ENCODE measurements at regions not wholly inside any gene's neighbourhood (a gene's known extent, or its start where the extent isn't known, plus 50 kb on each side); places are given as distances from the start of the nearest gene placed in this dataset.
"Not testable (repeated sequence)": the region's sequence is repeated elsewhere in the genome, so short reads cannot be mapped to it uniquely, and the experiment has no call there.

GRCh38 chr3:177607589-177607988 lies 410.3 kb upstream of the TBL1XR1 start:
- no peak for DNase-seq

DNA sequence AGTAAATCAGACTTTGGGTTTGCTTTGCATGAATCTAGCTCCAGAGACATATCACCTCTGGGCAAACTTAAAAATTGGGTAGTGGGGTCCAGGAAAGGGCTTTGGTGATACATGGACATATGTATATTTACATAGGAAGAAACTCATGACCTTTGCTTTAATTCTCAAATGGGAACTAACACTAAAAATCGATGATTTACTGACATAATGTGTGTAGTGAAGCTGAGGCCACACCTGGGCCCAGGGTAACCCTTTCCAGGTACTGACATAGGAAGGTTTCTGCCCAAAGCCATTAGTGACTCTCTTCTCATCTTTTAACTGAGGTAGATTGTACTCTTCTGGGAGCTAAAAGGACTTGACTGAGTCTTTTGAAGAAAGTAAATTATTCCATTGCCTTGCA lies 411.2 kb upstream of the TBL1XR1 start:
- no peak for DNase-seq

DNA sequence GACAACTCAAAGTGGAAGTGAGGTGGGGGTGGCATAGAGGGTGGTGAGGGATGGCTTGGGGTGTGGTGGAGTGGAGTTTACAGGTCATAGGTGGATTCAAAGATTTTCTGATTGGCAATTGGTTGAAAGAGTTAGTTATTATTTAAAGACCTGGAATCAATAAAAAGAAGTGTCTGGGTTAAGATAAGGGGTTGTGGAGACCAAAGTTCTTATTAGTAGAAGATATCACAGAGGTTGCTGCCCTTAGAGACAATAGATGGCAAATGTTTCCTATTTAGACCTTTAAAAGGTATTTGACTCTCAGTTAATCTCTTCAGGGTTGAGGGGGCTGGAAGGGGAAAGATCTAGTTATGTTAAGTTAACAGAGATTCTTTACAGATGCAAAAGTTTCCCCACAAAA lies 412.3 kb upstream of the TBL1XR1 start:
- DNase-seq: no peak

DNA sequence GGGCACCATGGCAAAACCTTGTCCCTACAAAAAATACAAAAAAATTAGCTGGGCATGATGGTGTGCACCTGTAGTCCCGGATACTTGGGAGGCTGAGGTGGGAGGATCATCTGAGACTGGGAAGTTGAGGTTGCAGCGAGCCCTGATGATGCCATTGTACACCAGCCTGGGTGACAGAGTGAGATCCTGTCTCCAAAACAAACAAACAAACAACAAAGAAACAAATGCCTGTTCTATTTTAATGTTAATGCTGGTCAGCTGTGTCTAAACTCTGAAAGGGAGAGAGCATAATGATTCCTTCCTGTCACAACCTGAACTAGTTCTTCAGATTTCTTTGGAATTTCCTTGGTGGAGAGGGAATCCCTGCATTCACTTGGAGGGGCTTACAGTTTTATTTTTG lies 413.0 kb upstream of the TBL1XR1 start:
- no peak for DNase-seq

DNA sequence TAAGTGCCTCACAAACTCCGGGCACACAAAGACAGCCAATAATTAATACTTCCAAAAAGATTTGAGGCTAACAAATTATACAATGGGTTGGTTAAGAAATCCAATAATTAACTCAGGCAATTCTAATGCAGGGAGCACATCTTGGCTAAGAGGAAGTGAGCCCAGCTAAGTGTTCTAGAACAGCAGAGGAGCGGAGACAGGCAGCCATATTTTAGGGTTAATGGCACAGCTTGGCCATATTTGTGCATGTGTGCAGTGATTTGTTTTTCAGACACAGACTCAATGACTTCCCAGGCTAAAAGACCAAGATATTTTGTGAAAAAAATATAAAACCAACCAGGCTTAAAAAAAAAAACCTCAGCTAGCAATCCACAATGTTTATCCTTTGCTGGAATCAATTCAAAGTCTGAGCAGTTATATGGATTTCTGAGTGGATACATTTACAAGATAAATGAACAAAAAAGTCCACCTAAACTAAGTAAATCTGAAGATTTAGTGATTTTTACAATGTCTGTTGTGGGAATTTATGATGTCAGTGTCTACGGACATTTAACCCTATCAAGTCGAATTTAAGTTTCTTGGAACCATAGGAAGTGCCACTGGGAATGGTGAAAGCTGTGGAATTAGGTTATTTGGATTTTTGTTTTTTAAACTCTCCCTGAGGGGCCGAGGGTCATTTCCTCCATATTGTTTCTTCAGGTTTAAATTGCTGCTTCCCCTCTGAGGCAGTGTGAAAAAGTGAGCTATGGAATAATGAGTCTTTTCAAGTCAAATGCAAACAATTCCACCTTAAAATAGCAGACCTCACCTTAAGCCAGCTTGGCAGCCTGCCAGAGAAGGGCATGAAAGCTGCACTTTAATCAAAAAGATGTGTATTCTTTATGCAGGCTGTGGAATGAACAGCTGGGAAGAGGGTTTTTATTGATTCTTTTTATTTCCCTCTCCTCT lies 413.7 kb upstream of the TBL1XR1 start:
- no peak for DNase-seq

DNA sequence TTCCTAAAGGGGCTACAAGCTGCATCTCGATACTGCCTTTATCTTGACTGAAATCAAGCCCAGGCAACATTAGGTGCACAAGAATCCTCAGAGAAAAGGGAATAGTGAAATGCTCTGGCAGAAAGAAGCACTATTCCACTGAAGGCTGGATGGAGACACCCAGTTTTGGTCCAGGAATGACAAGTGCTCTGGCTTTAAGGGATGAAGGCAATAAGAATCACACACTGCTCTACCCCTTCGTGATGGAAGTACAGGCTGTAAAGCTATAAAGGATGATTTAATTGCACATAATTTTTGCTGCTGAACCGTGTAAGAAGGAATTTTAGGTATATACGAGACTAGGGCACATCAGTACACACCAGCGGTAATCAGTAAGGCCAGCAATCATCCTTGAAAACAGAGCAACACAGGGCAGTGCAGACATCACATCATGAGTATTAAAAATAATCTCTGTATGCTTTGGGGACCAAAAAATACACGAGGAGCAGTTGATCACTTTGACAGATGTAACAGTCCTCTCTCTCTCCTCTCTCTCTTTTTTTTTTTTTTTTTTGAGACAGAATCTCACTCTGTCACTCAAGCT lies 414.6 kb upstream of the TBL1XR1 start:
- no peak for DNase-seq

DNA sequence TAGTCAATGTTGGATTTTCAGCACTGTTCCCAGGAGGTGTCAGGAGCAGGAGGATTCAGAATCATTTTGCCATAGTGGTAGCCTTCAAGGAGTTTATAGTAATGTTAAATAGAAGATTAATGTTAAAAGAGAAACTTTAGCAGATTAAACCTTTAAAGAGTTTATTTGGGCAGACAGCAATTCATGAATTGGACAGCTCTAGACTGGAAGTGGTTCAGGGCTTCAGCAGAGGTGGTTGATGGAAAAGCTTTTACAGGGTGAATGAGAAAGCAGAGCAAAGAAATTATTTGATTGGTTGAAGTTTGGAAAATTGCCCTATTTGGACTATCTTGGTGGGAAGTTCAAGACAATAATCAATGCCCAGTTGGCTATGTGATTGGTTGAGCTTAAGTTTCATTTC lies 416.6 kb upstream of the TBL1XR1 start:
- DNase-seq: no peak

DNA sequence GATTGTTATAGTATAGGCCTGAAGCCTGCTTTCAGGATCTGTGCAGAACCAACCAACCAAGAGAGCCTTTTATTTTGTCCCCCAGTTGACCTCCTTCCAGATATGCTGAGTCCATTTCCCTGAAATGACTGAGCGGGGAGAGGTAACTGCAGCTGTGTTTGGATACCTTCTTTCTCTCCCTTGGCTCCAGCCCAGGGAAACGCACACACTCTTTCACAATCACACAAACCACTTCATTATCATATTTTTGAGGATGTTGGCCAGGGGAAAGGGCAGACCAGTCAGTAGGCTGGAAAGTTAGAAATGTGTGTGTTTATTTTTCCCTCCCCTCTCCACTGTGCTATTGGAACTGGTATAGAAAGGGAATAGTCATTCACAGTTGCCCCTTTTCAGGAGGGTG lies 417.7 kb upstream of the TBL1XR1 start:
- DNase-seq: peak in 1 of 2 donors; percentile 21

DNA sequence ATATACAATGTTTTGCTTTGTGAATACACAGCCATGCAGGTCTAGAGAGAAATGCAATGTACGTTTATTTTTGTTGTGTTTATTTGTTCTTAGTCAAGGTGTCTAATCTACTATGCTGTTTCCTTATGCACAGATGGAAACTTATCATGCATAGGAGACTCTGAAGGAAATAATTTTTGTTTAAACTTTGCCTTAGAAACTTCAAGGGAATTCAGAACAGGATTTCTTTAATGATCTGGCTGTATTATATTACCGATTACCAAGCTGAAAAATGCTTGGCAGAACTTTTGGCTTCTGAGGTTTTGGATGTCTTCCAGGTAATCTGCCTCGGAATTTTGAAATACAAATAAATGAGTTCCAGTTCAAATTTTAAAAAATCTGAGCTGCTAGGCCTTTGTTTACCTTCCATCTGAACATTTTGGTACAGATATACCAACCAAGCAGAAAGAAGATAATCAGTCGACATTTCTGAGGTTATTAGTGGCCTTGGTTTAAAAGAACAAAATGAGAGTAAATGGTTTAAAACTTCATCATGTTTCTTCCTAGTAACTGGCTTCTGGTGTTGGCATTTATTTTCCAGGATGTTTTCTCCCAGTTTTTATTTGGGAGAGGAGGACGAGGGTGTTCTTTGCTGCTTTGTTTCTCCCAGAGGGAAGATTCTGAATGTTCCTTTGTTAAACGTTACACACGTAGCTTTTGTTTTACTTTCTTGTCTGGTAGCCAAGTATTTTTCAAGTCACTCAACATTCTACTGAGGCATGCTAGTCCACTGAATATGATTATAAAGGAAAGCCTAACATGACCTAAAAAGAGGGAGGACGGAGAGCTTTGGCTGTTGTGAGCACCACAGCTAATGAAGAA lies 421.8 kb upstream of the TBL1XR1 start:
- peak in 1 of 2 donors; percentile 84 for DNase-seq

- DNase-seq: no peak
These were observed 422.8 kb upstream of the TBL1XR1 start for GRCh38 chr3:177620073-177620472.

- DNase-seq: no peak
These were observed 425.2 kb upstream of the TBL1XR1 start for GRCh38 chr3:177622520-177622919.

- DNase-seq: no peak
These were observed 425.8 kb upstream of the TBL1XR1 start for GRCh38 chr3:177622982-177623617.

DNA sequence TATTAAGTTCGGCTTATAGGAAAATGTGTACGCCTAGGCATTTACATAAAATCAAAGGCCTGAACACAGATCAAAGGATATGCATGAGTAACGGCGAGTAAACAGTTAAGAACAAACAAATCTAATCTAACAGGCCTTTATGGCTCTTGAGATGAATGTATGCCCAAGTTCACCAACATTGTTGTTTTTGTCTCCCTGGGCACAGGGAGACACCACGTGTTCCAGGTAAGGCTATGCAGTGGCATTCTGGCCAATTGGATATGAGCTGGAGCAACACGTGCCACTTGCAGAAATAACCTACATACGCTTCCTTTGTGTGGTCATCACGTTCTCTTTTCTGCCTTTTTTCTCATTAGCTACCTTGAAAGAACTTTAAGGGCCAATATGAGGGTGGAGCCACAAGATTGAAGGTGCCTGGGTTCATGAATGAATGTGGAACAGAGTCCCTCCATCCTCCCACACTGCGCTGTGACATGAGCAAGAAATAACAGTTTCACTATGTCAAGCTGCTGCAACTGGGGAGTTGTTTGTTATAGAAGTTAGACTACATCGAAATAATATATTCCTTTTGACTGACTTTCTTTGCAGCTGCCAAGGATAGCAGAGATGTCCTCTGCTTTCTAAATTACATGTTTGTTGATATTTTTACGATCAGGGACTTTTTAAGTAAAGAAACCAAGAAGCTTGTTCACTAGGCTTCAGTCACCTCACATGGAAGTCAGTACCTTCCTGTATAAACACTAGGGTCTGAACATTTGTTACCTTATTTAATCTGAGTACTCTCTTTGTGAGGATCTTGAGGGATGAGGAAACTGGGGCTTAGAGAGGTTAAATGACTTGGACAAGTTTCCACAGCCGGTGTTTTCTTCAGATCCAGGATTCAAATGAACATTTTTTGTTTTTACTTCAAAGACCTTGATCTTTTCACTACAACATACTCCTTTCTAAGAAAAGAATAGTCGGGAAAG lies 427.5 kb upstream of the TBL1XR1 start:
- DNase-seq: no peak

DNA sequence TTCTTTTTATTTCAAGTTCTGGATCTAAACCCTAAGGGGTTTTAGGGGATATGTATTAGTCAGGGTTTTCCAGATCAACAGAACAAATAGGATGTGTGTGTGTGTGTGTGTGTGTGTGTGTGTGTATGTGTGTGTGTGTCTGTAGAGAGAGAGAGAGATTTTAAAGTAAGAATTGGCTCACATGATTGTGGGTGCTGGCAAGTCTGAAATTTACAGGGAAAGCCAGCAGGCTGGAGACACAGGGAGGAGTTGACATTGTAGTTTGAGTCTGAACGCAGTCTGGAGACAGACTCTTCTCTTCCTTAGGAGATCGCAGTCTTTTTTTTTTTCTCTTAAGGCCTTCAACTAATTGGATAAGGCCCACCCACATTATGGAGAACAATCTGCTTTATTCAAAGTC lies 428.8 kb upstream of the TBL1XR1 start:
- DNase-seq: no peak

GRCh38 chr3:177628095-177628719 lies 430.9 kb upstream of the TBL1XR1 start:
- DNase-seq: not testable (repeated sequence)

- DNase-seq: no peak
These were observed 432.0 kb upstream of the TBL1XR1 start for GRCh38 chr3:177629276-177629675.

DNA sequence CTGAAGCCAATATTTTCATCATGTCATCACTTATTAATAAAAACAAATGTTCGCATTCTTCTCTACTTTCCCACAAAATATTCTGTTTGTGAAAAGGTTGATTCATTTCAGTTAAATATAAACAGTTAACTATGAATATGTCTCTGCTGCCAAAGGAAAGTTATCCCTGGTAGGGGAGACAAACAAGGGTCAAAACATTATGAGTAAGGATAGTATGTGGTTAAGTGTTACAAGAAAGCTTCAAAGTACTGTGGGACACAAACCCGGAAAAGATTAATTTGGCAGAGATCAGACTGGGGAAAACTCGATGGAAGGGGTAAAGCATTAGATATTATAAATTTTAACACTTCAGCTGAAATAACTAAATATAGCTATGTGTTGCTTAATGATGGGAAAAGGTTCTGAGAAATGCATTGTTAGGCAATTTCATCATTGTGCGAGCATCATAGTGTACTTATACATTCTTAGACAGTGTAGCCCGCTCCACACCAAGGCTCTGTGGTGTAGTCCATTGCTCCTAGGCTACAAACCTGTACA lies 436.5 kb upstream of the TBL1XR1 start:
- DNase-seq: no peak

GRCh38 chr3:177635601-177636106 lies 438.4 kb upstream of the TBL1XR1 start:
- not testable (repeated sequence) for DNase-seq

GRCh38 chr3:177640319-177640965 lies 443.2 kb upstream of the TBL1XR1 start:
- no peak for DNase-seq

GRCh38 chr3:177641206-177641605 lies 443.9 kb upstream of the TBL1XR1 start:
- DNase-seq: no peak

Measured in hippocampal formation (tissue), 2 donors.